ENCODE measurements at regions not wholly inside any gene's neighbourhood (a gene's known extent, or its start where the extent isn't known, plus 50 kb on each side); places are given as distances from the start of the nearest gene placed in this dataset.

DNA sequence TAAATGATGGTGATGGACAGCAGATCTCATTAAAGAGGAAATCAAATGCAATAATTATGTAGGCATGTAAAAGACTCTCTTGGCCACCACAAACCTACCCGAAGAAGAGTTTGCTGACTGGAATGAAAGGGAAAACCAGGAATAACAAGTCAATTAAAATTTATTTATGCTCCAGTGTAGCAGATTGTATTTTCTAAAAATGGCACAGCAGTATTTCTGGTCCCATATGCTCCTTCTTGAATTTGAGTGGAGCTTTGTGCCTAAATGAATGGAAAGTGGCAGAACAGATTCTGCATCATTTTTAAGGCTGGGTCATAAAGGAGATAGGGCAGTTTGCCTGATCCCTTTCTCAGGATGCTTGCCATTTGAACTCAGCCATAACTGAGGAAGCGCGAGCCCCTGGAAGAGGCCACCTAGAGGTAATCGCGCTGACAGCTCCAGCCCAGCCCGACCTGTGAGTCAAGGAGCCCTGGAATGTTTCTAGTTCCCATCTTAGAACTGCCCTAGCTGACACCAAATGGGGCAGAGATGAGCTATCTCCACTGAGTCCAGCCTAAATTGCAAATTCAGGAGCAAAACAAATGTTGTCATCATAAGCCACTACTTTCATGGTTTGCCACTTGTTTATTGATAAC is 229.2 kb upstream of the TMTC1 start:
- FAIRE-seq, result no peak

DNA sequence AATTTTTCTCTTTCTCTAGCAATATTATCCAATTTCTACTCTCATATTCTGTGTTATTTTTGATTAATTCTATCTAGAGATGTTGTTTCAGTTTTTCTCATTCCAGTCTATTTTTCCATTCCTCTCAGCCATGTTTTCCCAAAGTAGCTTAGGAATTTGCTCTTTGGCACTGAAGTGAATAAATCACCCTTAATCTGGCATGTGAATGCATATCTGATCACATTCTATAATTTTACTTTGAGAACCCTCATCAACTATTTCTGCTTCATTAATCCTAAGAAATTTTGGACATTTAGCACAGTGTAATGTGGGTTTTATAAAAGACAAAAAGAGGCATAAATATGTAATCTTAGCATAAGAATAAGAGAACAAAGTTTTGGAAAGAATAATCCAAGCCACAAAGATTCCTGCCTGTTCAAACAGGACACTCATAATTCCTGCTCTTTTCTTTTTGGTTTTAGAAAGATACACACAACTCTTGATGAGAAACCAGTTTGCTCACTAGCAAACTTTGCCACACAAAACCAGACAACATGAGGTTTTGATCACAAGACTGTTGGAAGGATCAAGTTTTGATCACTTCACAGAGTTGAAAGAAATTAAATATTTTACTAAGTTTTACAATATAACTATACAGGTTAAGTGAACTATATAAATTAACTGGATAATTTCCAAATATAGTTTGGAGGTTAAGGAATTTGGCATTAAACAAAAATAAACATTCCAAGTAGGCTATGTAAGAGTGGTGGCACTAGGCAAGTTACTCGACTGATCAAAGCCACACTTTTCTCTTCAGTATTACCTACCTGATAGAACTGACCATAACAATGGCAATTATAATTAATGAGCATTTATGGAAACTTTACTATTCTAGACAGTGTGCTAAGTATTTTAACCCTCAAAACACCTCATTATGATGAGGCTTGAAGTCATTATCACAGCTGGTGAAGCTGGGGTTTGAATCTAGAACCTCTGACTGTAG is 226.6 kb upstream of the TMTC1 start:
- no peak for FAIRE-seq

DNA sequence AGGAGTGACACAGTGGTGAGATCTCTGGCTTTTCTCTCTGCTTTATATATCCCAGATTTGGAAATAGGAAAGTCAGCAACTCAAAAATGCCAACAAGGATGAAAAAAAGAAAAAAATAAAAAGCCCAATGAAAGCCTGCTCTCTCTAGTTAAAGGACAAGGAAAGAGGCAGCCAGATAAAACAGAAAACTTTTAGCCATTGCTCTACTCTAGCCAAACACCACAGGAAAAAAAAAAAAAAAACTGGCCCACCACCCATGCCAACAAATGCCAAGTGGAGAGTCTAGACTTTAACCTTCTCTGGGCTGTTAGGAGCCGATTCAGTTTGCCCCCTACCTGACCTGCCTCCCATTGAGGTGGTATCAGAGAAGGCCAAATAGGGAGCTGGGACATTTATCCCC is 222.3 kb upstream of the TMTC1 start:
- FAIRE-seq, result no peak

- FAIRE-seq, result no peak
Observed at GRCh38 chr12:30003321-30003720, 219.6 kb upstream of the TMTC1 start.

GRCh38 chr12:30002677-30003076 is 218.9 kb upstream of the TMTC1 start:
- no peak for FAIRE-seq

GRCh38 chr12:30000401-30000800 is 216.7 kb upstream of the TMTC1 start:
- no peak for FAIRE-seq

DNA sequence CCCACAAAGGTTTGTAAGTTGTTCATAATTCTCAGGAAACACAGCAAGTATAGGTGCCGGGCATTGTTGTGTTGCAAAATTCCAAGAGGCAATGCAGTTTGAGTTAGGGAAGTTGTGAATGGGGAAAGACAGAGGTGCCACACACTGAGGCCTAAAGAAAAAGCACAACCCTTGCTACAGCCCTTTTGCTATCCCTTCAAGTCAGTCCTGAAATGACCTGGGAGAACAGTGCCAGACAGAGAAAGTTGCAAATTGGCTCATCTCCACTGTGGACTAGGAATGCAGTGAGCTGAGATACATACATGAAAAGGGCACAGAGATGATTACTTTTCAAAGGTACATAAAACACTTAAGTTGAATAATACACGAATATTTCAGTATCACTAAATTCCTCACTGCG is 213.3 kb upstream of the TMTC1 start:
- FAIRE-seq, result no peak

- no peak for FAIRE-seq
Observed at GRCh38 chr12:29992366-29992765, 208.6 kb upstream of the TMTC1 start.

GRCh38 chr12:29991924-29992323 is 208.2 kb upstream of the TMTC1 start:
- no peak for FAIRE-seq

GRCh38 chr12:29990971-29991370 is 207.2 kb upstream of the TMTC1 start:
- no peak for FAIRE-seq

DNA sequence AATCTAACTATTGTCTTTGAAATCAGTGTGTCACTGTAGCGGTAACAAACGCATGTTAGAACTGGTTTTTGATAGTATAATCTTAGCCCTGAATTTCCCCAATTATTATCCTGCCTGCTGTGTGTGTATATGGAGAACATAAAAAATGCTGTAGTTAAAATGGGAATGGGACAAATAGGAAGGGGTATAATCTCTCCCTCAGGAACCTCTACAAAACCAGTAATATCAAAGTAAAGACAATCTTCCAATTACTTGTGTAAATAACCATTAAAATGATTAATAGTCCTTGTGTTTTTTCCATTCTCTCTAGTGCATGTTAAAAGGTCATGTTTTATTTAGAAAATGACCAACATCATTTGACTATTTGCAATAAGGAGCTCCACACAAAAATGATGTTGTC is 200.1 kb upstream of the TMTC1 start:
- FAIRE-seq, result no peak

DNA sequence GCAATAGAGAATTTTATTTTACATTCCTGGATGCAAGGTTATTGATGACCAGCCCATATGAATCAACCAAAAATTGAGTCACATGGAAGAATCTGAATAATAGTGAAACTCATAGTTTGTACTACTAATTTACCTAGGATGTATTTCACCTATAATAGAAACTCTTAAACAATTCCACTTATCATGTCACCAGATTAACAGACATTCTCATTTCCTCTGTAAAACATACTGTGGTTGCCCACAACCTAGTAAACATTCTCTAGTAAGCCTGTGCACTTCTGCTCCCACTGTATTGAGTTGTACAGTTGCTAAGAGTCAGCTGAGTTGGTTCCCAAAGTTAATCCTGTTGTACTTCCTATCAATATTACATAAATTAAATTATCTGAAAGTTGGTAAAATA is 196.6 kb upstream of the TMTC1 start:
- no peak for FAIRE-seq

- FAIRE-seq, result no peak
Observed at GRCh38 chr12:29971446-29971845, 187.7 kb upstream of the TMTC1 start.

DNA sequence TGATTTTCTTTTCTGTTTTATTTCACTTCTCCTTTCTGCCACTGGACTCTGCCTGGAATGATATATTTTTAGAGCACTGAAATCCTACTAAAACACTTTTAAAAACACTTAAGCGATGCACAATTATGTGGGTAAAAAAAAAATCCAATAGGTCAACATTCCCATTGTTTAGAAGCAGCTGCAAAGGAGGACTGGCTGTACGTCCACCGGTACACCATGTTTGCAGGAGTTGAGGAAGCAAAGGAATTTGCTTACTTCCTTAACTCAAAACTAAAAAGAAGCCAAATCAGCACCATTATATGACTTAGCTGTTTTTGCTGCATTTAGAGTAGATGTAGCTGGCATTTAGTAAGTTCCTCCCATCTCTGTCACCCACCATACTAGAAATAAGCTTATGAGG is 186.8 kb upstream of the TMTC1 start:
- FAIRE-seq, result no peak

- FAIRE-seq, result no peak
Observed at GRCh38 chr12:29962276-29963035, 178.7 kb upstream of the TMTC1 start.

GRCh38 chr12:29961231-29961630 is 177.5 kb upstream of the TMTC1 start:
- FAIRE-seq, result no peak

GRCh38 chr12:29960122-29960521 is 176.4 kb upstream of the TMTC1 start:
- no peak for FAIRE-seq

DNA sequence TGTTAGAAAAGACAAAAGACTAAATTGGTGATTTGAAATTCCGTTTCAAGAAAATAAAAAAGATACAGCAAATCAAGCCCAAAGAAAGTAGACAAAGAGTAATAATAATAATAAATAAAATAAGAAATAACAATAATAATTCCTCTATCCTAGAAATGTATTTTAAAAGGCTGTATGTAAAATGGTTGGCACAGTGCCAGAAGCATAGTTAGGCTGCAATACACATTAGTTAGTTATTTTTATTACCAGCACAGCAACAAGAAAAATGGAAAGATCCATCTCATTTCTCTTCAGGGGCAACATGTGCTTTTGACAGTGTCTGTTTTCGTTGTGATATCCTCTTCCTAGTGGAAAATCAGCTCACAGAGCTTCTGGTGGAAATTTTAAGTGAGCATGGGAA is 174.1 kb upstream of the TMTC1 start:
- no peak for FAIRE-seq

GRCh38 chr12:29945904-29946303 is 162.2 kb upstream of the TMTC1 start:
- no peak for FAIRE-seq

GRCh38 chr12:29944269-29945000 is 160.7 kb upstream of the TMTC1 start:
- FAIRE-seq, result no peak

- no peak for FAIRE-seq
Observed at GRCh38 chr12:29943683-29944082, 159.9 kb upstream of the TMTC1 start.

DNA sequence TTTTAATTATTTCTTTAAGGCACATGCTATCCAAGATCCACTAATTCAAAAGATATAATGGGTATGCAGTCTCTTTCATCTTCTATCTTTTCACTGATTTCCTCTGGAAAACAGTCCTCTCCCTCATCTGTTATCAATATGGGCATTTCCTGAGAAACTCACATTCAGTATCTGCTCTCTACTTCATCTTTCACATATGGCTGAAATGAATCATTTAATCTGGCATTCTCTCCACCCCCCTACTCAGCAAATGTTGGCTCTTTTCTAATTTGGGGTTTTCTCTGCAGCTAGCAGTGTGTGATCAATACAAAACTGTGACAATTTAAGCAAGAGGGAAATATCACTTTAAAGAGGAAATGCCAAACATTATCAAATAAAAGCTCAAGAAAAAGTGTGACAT is 157.1 kb upstream of the TMTC1 start:
- no peak for FAIRE-seq

GRCh38 chr12:29930503-29930902 is 146.8 kb upstream of the TMTC1 start:
- no peak for FAIRE-seq
